ENCODE measurements at regions not wholly inside any gene's neighbourhood (a gene's known extent, or its start where the extent isn't known, plus 50 kb on each side); places are given as distances from the start of the nearest gene placed in this dataset.

GRCh38 chr4:24395937-24396336, 188.4 kb downstream of the DHX15 start:
- no peak for DNase-seq (ENCODE audit: extremely low read depth, low read depth)
- TF ChIP-seq CTCF (IDR thresholded peaks at IDR 0.05; ENCODE audit: low read depth, low read length): no peak

- no peak for TF ChIP-seq CTCF (IDR thresholded peaks at IDR 0.05; ENCODE audit: low read depth, low read length)
- DNase-seq (ENCODE audit: extremely low read depth, low read depth): no peak
Measured at GRCh38 chr4:24394041-24394440, 190.3 kb downstream of the DHX15 start.

GRCh38 chr4:24392613-24393012, 191.7 kb downstream of the DHX15 start:
- no peak for DNase-seq (ENCODE audit: extremely low read depth, low read depth)
- no peak for TF ChIP-seq CTCF (IDR thresholded peaks at IDR 0.05; ENCODE audit: low read depth, low read length)

- DNase-seq (ENCODE audit: extremely low read depth, low read depth): no peak
- TF ChIP-seq CTCF (IDR thresholded peaks at IDR 0.05; ENCODE audit: low read depth, low read length): no peak
Measured at GRCh38 chr4:24382381-24382780, 202.0 kb downstream of the DHX15 start.

- DNase-seq (ENCODE audit: extremely low read depth, low read depth): no peak
- TF ChIP-seq CTCF (IDR thresholded peaks at IDR 0.05; ENCODE audit: low read depth, low read length): no peak
Measured at GRCh38 chr4:24380957-24381665, 203.2 kb downstream of the DHX15 start.

GRCh38 chr4:24373704-24374103, 210.7 kb downstream of the DHX15 start:
- TF ChIP-seq CTCF (IDR thresholded peaks at IDR 0.05; ENCODE audit: low read depth, low read length): no peak
- DNase-seq (ENCODE audit: extremely low read depth, low read depth): no peak

GRCh38 chr4:24372881-24373280, 211.5 kb downstream of the DHX15 start:
- no peak for DNase-seq (ENCODE audit: extremely low read depth, low read depth)
- no peak for TF ChIP-seq CTCF (IDR thresholded peaks at IDR 0.05; ENCODE audit: low read depth, low read length)
